Fibroblast of lung (primary cell): ENCODE measurements at regions not wholly inside any gene's neighbourhood (a gene's known extent, or its start where the extent isn't known, plus 50 kb on each side); places are given as distances from the start of the nearest gene placed in this dataset.

Experiments used
- DNase-seq, 2 donors: peaks; one replicate each; pipeline versions ENCODE4 v3.0.0 to v3.0.0-alpha.2; 2010; ENCODE audit warnings: low read depth in 2 of 2
- H2AFZ ChIP-seq: 2 replicates; pipeline ENCODE4 v1.5.1; 2012; ENCODE audit warnings: low read length, control low read depth, inconsistent platforms
- H3K27ac ChIP-seq: 2 replicates; pipeline ENCODE4 v1.5.1; 2011; ENCODE audit warnings: low read length, control low read depth; ENCODE audit not compliant: insufficient read depth
- H3K27me3 ChIP-seq: 2 replicates; pipeline ENCODE4 v1.5.1; 2011; ENCODE audit warnings: mild to moderate bottlenecking, low read length; ENCODE audit not compliant: control insufficient read depth, insufficient read depth
- H3K36me3 ChIP-seq: 2 replicates; pipeline ENCODE4 v1.5.1; 2011; ENCODE audit warnings: low read length; ENCODE audit not compliant: control insufficient read depth, insufficient read depth
- H3K4me1 ChIP-seq: 2 replicates; pipeline ENCODE4 v1.5.1; 2011; ENCODE audit warnings: low read length; ENCODE audit not compliant: control insufficient read depth, insufficient read depth; ENCODE audit errors: extremely low read depth
- H3K4me2 ChIP-seq: 2 replicates; pipeline ENCODE4 v1.5.1; 2011; ENCODE audit warnings: low read length, control low read depth; ENCODE audit not compliant: insufficient read depth; ENCODE audit errors: extremely low read depth
- H3K4me3 ChIP-seq, 4 experiments: fragments of 200-600 bp in 1 of 4; sonication (generic) in 1 of 4; replicated peaks in 1 of 4; 2 replicates each; pipeline ENCODE4 v1.5.1; 2011 to 2016; ENCODE audit warnings: low read length in 4 of 4, low read depth in 3 of 4, mild to moderate bottlenecking in 3 of 4, control low read depth in 2 of 4, inconsistent platforms in 1 of 4, mixed read lengths in 1 of 4; ENCODE audit not compliant: insufficient read depth in 1 of 4; ENCODE audit errors: control extremely low read depth in 1 of 4
- H3K79me2 ChIP-seq: 2 replicates; pipeline ENCODE4 v1.5.1; 2012; ENCODE audit warnings: mild to moderate bottlenecking, low read length, inconsistent platforms; ENCODE audit not compliant: control insufficient read depth, insufficient read depth
- H3K9ac ChIP-seq: 2 replicates; pipeline ENCODE4 v1.5.1; 2011; ENCODE audit warnings: mild to moderate bottlenecking, low read length, control low read depth; ENCODE audit not compliant: insufficient read depth
- H3K9me3 ChIP-seq: 2 replicates; pipeline ENCODE4 v1.5.1; 2012; ENCODE audit warnings: low read depth, low read length; ENCODE audit not compliant: control insufficient read depth, insufficient read depth
- H4K20me1 ChIP-seq: 2 replicates; pipeline ENCODE4 v1.5.1; 2011; ENCODE audit warnings: low read length; ENCODE audit not compliant: control insufficient read depth, insufficient read depth; ENCODE audit errors: extremely low read depth
- EZH2 ChIP-seq: IDR thresholded peaks from 2 replicates; pipeline ENCODE4 v1.5.1; 2012; ENCODE audit warnings: low read length, control low read depth, mild to moderate bottlenecking; ENCODE audit errors: missing control alignments
- TF ChIP-seq, protein P1 (sequence below), 2 donors: IDR thresholded peaks in 1 of 2; conservative IDR thresholded peaks in 1 of 2; 1 replicate in 1 of 2; 2 replicates in 1 of 2; pipeline ENCODE4 v1.5.1; 2011 to 2012; ENCODE audit warnings: low read length in 2 of 2, control low read depth in 1 of 2, inconsistent platforms in 1 of 2, low read depth in 1 of 2, mild to moderate bottlenecking in 1 of 2

DNA sequence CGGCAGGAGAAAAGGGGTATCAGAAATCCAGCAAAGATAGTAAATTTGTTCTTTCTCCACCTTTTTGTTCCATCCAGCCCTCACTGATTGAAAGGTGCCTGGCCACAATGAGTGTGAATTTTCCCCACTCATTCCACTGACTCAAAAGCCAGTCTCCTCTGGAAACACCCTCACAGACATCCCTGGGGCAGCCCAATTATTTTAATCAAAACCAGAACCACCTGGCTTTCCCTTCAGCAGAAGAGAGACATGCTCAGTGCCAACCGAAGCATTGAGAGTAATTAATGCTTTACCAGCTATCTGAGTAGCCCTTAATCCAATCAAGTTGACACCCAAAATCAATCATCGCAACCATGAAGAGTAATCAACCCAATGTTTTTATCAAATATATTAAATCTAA, 1129.6 kb upstream of the GBE1 start:
- no peak overlapping the region for H3K4me2 ChIP-seq
- no peaks in the 10 kb centered on the region for H3K27me3 ChIP-seq
- TF ChIP-seq EZH2: no peak
- no peak for DNase-seq
- H3K9ac ChIP-seq: no peak overlapping the region
- H3K27ac ChIP-seq: no peak overlapping the region
- H3K4me1 ChIP-seq: no peaks in the 10 kb centered on the region
- no peak overlapping the region for H2AFZ ChIP-seq
- H4K20me1 ChIP-seq: no peaks in the 10 kb centered on the region
- no peaks in the 10 kb centered on the region for H3K36me3 ChIP-seq
- H3K9me3 ChIP-seq: no peaks in the 10 kb centered on the region
- no peak overlapping the region for H3K4me3 ChIP-seq
- no peaks in the 10 kb centered on the region for H3K79me2 ChIP-seq

- Histone ChIP-seq H3K36me3 (no peaks in the 10 kb centered on the region), H3K27me3 (no peaks in the 10 kb centered on the region), H3K9ac (no peak overlapping the region), H4K20me1 (no peaks in the 10 kb centered on the region), H3K4me1 (no peaks in the 10 kb centered on the region), H3K4me3 (no peak overlapping the region), H3K27ac (no peak overlapping the region), H2AFZ (no peak overlapping the region), H3K4me2 (no peak overlapping the region), H3K79me2 (no peaks in the 10 kb centered on the region), H3K9me3 (no peaks in the 10 kb centered on the region)
- TF ChIP-seq, protein P1, sequence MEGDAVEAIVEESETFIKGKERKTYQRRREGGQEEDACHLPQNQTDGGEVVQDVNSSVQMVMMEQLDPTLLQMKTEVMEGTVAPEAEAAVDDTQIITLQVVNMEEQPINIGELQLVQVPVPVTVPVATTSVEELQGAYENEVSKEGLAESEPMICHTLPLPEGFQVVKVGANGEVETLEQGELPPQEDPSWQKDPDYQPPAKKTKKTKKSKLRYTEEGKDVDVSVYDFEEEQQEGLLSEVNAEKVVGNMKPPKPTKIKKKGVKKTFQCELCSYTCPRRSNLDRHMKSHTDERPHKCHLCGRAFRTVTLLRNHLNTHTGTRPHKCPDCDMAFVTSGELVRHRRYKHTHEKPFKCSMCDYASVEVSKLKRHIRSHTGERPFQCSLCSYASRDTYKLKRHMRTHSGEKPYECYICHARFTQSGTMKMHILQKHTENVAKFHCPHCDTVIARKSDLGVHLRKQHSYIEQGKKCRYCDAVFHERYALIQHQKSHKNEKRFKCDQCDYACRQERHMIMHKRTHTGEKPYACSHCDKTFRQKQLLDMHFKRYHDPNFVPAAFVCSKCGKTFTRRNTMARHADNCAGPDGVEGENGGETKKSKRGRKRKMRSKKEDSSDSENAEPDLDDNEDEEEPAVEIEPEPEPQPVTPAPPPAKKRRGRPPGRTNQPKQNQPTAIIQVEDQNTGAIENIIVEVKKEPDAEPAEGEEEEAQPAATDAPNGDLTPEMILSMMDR (conservative IDR thresholded peaks at IDR 0.05 in 1 of 2, IDR thresholded peaks at IDR 0.05 in 1 of 2; ENCODE audit: low read depth in 1 of 2, low read length in 2 of 2): no peak
- TF ChIP-seq EZH2: no peak
- DNase-seq: no peak
These were observed 1121.6 kb upstream of the GBE1 start for GRCh38 chr3:82883072-82883471.

GRCh38 chr3:82875401-82875800, 1114.0 kb upstream of the GBE1 start:
- no peak overlapping the region for H3K9ac ChIP-seq
- H3K9me3 ChIP-seq: no peaks in the 10 kb centered on the region
- no peaks in the 10 kb centered on the region for H3K27me3 ChIP-seq
- no peak overlapping the region for H3K4me3 ChIP-seq
- TF ChIP-seq, protein P1 (conservative IDR thresholded peaks at IDR 0.05 in 1 of 2, IDR thresholded peaks at IDR 0.05 in 1 of 2; ENCODE audit: low read depth in 1 of 2, low read length in 2 of 2): no peak
- no peak for TF ChIP-seq EZH2
- no peak overlapping the region for H3K27ac ChIP-seq
- H2AFZ ChIP-seq: no peak overlapping the region
- no peaks in the 10 kb centered on the region for H3K4me1 ChIP-seq
- DNase-seq: peak in 1 of 2 donors; percentile 9
- H3K79me2 ChIP-seq: no peaks in the 10 kb centered on the region
- H4K20me1 ChIP-seq: no peaks in the 10 kb centered on the region
- H3K4me2 ChIP-seq: no peak overlapping the region
- no peaks in the 10 kb centered on the region for H3K36me3 ChIP-seq

DNA sequence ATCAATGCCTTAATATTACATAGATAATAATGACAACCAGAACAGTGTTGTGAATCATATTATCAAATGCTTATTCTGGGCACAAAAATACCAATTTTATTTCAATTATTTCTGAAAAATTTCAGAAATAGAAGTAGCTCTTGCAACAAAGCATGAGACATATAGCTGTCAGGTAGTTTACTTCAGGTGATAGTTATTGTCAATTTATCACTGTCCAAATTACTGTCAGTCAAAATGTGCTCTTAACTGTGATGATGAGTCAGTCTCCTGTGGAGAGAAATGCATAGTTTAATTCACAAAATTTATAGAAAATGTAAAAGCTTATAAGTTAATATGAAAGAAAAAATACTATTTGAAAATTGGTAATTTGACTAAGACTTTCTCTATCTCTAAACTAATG, 1078.4 kb upstream of the GBE1 start:
- Histone ChIP-seq H3K27ac (no peak overlapping the region), H3K27me3 (no peaks in the 10 kb centered on the region), H2AFZ (no peak overlapping the region), H3K4me3 (no peak overlapping the region), H4K20me1 (no peaks in the 10 kb centered on the region), H3K4me1 (no peaks in the 10 kb centered on the region), H3K79me2 (no peaks in the 10 kb centered on the region), H3K9ac (no peak overlapping the region), H3K36me3 (no peaks in the 10 kb centered on the region), H3K4me2 (no peak overlapping the region), H3K9me3 (no peaks in the 10 kb centered on the region)
- DNase-seq: no peak
- no peak for TF ChIP-seq EZH2
- TF ChIP-seq, protein P1 (conservative IDR thresholded peaks at IDR 0.05 in 1 of 2, IDR thresholded peaks at IDR 0.05 in 1 of 2; ENCODE audit: low read depth in 1 of 2, low read length in 2 of 2): no peak
